ENCODE measurements at regions not wholly inside any gene's neighbourhood (a gene's known extent, or its start where the extent isn't known, plus 50 kb on each side); places are given as distances from the start of the nearest gene placed in this dataset.

GRCh38 chrX:69362354-69362753, 141.8 kb upstream of the NALF2 start:
- DNase-seq: no peak

DNA sequence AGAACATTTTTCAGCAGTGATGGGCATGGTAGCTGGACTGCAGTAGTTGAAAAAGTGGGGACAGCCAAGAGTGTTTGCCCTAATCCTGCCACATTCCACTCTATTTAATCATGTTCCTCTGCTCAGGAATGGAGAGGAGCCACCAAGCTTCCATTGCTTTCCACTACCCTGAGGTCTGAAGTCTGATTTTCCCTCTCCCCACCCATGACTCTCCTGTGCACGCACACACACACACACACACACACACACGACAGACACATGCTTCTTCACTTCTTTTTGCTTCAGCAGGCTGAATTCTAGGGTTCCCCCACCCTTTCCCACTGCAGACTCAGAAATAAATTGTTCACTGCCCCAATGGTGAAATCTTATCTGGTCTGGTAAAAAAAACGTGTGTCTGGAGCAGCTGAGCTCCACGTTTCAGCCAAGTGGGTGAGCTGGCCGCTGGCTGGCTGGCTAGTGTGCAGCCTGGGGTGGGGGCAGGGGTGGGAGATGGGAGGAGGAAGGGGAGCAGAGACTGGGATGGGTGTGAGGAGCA, 142.7 kb upstream of the NALF2 start:
- peak; percentile 64 for DNase-seq

DNA sequence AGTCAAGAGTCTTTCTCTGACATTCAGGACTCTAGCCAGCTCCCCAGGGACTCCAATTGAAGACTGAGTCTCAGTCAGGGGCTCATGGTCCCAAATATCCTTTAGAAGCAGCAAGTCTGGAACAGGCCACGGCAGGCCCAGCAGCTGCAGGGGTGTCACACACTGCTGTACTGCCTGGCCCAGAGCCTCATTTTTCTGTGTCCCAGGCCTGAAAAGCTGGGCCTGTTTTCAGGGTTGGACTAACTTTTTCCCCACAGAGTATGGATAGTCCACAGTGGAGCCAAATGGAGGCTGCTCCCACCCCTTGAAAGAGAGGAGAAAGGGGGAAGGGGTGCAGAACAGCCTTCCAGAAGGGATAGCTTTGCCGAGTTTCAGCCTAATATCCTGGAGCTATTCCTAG, 146.8 kb upstream of the NALF2 start:
- DNase-seq: peak; percentile 78

- no peak for DNase-seq
Measured at GRCh38 chrX:69324851-69325250, 159.6 kb upstream of the PJA1 start.

DNA sequence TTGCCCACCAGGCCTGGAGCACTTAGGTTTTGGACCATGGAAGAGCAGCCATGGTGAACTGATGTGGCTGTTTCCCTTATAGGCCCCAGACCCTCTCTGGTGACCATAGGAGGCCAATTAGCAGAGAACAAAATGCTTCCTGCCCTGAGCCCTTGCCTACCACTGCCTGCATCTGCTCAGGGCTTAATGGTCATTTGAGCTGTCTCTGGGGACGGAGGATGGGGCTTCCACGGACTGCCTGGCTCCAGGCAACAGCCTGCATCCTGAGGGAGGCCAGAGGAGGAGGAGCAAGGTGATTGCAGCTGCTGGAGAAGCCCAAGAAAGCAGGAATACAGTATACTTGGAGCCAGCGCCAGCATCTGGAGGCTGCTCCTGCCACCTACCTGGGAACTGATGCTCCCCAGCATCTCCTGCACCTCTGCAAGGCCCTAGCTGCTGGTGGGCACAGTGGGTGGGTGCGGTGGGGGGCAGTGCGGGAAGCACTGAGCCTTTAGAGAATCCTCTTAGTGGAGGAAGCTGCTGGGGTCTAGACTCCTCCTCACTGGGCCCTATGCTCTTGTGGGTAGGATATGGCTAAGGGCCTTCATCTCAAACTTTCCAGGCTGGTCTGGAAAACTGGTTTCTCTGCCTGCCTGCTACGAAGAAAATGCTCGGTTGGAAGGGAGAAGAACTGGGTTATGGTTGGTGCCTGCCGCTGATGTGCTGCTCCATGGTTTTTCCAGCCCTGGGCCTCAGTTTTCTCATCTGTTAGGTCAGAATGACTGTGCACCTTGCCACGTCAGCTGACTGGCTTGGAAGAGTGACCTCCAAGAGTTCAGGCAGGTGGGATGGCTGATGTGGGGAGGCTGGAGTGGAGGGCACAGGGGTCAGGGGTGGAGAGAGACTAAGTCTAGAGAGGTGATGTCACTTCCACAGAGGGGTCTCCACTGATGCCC, 158.8 kb upstream of the PJA1 start:
- DNase-seq: no peak

DNA sequence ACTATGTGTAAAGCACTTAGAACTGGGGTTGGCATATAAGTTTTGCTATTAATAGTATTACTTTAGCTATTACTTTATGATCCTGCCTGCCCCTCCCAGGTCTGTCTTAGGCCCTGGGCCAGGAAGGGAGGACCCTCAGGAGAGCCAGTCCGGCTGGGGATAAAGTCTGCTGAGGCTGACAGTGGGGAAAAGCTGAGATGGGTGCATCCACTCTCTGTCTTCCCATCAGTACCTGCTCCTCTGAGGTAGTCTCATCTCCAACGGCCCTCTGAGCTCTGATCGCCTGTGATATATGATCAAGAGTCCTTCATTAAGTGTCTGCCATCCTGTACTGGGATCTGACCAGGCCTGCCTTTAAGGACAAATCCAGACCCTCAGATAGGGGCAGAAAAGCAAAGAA, 156.5 kb upstream of the PJA1 start:
- DNase-seq: no peak

- DNase-seq: no peak
Measured at GRCh38 chrX:69321006-69321655, 155.9 kb upstream of the PJA1 start.

GRCh38 chrX:69320116-69320515, 154.9 kb upstream of the PJA1 start:
- no peak for DNase-seq

DNA sequence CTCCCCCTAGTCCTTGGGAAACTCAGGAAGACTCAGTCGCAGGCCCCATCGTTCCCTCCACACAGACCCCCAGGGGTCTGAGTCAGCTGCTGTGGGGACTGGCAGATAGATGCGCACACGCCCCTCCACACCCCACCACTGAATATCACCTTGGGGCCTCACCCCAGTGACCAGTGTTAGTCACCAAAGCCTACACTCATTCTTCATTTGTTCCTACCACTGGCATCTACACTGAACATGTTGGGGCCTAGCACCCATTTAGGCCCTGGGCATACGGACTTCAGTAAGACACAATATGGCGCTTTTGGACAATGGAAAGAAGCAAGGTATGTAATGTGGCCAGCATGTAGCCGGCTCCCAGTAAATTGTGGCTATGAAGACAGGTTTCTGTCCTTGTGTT, 154.1 kb upstream of the PJA1 start:
- DNase-seq: no peak

DNA sequence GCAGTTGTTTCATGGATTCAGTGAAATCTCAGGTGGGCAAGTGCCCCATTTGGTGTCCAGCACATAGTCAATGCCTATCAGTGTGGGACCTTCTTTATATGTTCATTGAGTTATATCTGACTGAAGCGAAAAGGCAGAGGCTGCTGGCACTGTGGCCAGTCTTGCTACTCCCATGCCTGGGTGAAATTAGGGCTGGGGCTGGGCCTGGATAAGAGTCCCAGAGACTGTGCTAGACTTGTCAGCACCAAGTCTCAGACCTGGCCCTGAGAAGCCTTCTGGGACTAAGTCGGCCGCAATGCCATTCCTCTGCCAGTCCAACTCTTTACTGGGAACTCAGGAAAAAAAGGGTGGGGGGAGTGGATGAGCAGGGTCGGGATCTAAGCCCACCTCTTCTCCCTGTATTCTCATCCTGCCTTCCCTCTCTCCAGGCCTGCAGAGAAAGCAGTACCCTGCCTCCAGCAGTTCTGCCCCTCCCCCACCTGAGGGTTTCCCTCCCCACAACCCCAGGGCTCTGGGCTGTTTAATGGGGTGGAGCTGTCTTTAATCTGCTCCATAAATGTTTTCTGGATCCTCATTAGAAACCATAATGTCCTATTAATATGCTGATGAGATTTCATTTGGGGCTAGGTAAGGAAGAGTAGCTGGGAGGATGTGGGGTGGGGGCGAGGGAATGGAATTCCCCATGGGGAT, 153.5 kb upstream of the PJA1 start:
- no peak for DNase-seq

DNA sequence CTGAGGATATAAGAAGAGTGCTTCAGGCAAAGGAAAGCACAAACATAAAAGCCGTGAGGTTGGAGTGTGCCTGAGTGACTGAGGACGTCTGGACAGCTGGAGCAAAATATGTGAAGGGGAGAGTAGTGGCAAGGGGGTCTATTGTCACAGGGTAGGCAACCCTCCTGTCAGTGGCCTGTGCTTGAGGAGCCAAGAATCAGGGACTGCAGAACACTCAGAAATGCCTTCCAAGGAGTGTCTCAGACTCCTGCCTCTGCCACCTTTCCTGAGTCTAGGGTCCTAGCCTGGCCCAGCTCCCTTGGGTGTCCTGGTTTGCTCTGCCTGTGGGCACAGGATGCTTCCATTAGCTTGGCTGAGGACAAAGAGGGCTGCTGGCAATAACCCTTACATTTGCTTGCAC, 152.5 kb upstream of the PJA1 start:
- DNase-seq: no peak

DNA sequence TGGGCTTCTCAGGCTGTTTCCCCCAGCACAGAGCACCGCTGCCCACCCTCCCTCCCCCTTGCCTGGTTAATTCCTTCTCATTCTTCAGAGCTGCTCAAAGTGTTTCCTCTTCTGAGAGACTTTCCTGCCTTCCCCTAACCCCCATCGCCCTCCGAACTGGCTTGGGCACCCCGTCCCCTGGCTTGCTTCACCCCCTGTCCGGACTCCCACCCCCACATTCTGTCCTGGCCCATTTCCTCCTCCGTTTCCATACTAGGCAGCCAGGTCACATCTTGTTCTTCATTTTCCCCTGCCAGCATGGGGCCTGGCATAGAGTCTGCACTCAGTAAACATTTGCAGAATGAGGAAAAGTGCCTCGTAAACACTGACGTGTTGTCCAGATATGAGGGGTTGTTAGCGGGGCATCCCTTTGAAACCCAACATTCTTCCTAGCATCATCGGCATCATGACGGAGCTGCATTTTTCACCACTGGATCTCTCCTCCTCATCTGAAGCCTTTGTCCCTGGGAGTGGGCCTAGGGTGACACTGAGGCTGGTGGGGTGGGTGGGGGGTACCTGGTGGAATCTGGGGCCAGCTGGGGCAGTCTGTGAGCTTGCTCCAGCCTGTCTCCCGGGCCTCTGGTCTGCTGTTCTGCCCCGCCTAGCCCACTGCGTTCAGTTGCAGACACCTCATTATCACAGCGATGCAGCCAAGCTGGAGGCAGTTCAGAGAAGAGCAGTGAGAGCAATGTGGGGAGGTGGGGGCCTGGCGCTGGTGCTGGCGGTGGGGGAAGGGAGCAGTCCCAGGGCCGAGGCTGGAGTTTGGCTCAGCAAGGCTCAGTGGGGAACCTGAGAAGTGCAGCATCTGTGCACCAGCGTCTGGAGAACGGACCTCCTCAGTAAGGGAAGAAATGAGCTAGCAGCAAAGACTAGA, 149.4 kb upstream of the PJA1 start:
- DNase-seq: peak; percentile 65

DNA sequence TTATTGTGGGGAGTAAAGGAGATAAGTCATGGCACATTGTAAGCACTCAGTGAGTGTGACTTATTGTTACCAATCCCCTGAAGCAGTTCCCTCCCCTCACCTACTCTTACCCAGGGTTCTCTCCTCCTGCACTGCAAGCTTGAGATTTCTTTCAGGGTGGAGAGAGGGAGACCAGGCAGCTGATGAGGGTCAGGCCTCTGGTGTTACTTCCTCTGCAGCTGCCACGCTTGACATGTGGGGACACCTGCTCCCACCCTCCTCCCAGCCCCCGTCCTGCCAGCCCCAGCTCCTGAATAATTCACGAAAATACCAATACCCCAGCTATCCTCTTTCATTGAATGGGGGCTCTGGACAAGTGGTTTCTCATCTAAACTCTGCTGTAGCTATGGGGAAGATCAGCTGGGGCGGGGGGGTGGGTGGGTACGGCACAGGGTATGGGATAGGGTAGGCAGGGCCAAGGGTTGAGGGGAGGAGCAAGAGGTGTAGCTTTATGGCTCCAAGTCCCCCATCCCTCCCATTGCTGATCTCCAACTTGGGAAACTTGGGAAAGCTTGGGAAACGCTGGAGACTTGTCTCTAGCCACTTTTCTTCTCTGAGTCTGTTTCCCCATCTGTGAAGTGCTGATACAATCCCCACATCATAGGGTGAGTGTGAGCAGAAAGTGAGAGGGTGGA, 148.5 kb upstream of the PJA1 start:
- DNase-seq: peak; percentile 44

- DNase-seq: no peak
Measured at GRCh38 chrX:69311936-69312670, 146.8 kb upstream of the PJA1 start.

- no peak for DNase-seq
Measured at GRCh38 chrX:69309074-69309792, 144.0 kb upstream of the PJA1 start.

DNA sequence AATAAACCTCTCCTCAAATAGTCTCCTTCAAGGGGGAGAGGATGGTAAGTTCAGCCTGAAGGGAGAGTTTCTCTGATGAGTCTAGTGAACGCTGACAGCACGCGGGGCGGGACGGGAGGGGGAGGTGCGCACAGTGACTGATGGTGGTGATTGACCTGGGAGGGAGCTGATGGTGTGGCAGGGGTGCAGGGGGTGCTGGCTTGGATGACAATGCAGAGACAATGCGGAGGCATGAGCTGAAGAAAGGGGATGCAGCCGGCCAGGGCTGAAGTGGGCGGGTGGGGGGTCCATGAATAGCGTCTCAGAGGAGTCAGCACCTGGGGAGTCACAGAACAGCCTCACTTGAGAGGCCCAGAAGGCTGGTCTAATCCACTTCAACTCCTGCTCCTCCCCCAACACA, 142.5 kb upstream of the PJA1 start:
- no peak for DNase-seq

GRCh38 chrX:69307029-69307428, 141.8 kb upstream of the PJA1 start:
- DNase-seq: no peak

DNA sequence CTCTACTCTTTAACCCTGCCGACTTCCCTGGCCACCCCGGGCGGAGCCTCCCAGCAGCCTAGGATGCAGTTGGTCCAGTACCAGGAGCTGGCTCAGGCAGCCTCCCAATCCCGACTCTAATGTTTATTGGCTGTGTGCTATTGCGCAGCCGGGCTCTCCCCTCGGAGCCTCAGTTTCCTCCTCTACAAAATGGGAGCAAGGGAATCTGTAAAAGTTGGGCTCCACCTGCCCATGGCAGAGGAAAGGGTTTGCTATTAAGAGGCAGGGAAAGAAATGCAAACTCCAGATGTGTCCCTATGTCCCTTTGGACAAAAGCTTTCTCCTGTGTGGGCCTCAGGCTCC, 140.8 kb upstream of the PJA1 start:
- no peak for DNase-seq

DNA sequence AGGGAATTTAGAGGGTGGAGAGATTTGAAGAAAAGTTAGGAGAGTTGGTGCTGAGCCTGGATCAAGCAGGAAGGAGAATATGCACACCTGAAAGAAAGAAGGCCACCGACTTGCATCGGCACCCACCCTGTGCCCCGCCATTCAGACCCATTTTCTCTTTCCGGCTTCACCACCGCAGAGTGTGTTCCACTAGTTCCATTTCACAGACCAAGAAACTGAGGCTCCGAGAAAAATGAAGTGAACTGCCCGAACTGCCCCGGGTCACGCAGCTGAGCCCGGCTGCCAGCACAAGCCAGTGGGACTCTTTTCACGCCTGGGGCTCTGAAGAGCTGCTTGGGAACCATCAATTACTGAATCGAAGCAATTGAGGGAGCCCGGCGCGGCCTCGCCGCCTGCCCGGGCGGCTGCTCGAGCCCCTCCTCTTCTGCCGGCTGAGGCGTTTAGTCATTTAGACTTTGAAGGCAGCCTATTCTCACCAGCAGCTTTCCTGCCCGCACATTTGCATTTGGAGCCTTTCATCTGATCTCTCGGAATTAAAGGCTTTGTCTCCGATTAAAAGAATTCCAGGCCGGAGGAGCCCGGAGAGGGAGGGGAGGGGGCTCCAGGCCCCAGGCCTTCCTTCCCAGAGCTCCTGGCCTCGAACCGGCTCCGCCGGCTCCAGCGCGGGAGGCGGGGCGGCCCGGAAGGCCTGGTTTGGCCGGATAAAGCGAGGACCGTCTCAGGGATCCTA, 140.2 kb upstream of the PJA1 start:
- DNase-seq: no peak

DNA sequence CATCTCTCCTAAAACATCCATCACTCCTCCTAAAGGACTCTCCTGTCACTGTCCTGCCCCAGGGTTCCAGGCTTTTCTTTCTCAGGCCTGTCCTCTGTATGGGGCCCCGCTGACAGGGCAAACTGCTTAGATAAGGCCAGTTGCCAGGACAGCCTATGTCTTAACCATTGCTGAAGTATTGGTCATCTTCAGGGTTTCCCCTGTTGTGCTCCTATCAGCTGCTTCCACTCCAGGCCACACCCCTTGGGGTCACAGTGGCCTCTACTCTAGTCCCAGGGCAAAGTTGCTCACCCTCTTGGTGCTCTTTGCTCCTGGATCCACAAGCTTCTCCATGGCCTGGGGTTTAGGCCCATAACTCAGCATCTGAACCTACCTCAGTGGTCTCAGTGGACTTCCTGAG, 138.0 kb upstream of the PJA1 start:
- no peak for DNase-seq
